Erythroblast (primary cell): ENCODE measurements at regions not wholly inside any gene's neighbourhood (a gene's known extent, or its start where the extent isn't known, plus 50 kb on each side); places are given as distances from the start of the nearest gene placed in this dataset.

ENCODE experiments used
- GATA1 ChIP-seq: IDR thresholded peaks from 2 replicates; pipeline ENCODE4 v1.6.1; 2011; ENCODE audit warnings: low read depth, mild to moderate bottlenecking, control low read depth, low read length, moderate library complexity
- POLR2A ChIP-seq: IDR thresholded peaks from 2 replicates; pipeline ENCODE4 v1.6.1; 2011; ENCODE audit warnings: mild to moderate bottlenecking, low read length

GRCh38 chr16:50878536-50878935 is 136.7 kb downstream of the CYLD start:
- TF ChIP-seq POLR2A = no peak
- no peak for TF ChIP-seq GATA1
